Retinal pigment epithelial cell (primary cell): ENCODE measurements at regions not wholly inside any gene's neighbourhood (a gene's known extent, or its start where the extent isn't known, plus 50 kb on each side); places are given as distances from the start of the nearest gene placed in this dataset.

Experiments
- DNase-seq: peaks from one replicate; pipeline ENCODE4 v3.0.0-alpha.2; 2010; ENCODE audit warnings: low read depth
- H3K4me3 ChIP-seq: 2 replicates; pipeline ENCODE4 v1.5.1; 2011; ENCODE audit warnings: mild to moderate bottlenecking, low read length, control low read depth, moderate library complexity
- TF ChIP-seq, protein P1 (sequence below): conservative IDR thresholded peaks from 2 replicates; pipeline ENCODE4 v1.5.1; 2011; ENCODE audit warnings: low read depth, low read length, control low read depth, inconsistent platforms

DNA sequence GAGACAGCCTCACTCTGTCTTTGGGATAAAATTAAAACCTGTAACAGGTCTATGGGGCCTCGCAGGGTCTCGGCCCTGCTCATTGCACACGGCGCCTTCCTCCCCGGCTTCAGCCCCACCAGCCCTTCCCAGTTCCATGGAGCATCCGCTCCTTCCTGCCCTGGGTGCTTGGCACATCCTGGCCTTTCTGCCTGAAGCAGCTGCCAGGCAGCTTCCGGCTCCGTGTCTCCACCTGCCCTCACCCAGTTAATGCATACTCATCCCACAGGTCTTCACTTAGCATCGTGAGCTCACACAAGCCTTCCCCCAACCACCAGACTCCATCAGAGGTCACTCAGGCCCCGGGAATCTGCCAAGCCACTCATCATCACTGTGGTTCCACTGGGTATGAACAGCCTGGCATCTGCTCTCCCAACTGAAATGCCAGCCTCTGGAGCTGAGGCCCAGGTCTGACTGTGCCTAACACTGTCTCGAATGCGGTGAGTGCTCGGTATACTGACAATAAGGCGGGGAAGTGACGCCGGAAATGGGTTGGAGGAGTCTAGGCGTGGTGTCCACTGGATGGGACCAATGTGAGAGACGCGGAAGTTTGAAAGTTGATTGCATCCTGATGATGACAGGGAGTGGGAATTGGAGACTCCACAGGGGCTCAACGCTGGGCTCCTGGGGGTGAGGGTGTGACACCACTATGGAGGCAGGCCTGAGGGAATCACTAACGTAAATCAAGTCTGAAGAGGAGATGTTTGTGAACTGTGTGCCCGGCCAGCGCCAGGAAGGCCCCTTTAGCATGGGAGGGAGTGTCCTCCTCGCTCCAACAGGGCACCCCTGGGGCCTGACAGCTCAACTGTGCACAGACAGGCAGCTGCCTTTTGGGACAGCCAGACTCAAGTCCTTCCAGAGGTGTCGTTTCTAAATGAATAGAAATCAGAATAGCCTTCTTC lies 245.8 kb downstream of the TTLL2 start:
- no peak for DNase-seq
- TF ChIP-seq, protein P1, sequence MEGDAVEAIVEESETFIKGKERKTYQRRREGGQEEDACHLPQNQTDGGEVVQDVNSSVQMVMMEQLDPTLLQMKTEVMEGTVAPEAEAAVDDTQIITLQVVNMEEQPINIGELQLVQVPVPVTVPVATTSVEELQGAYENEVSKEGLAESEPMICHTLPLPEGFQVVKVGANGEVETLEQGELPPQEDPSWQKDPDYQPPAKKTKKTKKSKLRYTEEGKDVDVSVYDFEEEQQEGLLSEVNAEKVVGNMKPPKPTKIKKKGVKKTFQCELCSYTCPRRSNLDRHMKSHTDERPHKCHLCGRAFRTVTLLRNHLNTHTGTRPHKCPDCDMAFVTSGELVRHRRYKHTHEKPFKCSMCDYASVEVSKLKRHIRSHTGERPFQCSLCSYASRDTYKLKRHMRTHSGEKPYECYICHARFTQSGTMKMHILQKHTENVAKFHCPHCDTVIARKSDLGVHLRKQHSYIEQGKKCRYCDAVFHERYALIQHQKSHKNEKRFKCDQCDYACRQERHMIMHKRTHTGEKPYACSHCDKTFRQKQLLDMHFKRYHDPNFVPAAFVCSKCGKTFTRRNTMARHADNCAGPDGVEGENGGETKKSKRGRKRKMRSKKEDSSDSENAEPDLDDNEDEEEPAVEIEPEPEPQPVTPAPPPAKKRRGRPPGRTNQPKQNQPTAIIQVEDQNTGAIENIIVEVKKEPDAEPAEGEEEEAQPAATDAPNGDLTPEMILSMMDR: no peak
- no peak overlapping the region for H3K4me3 ChIP-seq

- TF ChIP-seq, protein P1: no peak
- H3K4me3 ChIP-seq: no peak overlapping the region
- DNase-seq: no peak
Measured at GRCh38 chr6:167571550-167571949, 246.7 kb downstream of the TTLL2 start.

DNA sequence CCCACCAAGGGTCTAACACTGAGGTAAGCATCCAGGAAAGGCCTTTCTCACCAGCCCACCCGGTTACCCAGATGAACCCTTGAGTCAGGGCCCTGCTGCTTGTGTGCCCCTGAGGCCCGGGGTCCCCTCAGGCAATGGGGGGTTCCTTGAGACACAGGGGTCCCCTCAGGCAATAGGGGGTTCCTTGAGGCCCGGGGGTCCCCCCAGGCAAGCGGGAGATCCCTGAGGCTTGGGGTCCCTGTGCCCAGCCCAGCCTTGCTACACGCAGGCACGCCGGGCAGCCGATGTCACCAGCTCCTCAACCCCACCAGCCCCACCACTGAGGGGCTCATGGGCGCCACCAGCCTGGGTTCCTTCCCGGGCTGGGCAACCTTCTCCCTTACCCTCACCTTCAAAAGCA lies 247.2 kb downstream of the TTLL2 start:
- TF ChIP-seq, protein P1: no peak
- no peak overlapping the region for H3K4me3 ChIP-seq
- no peak for DNase-seq

- TF ChIP-seq, protein P1: no peak
- no peak for DNase-seq
- H3K4me3 ChIP-seq: no peak overlapping the region
Measured at GRCh38 chr6:167572841-167573271, 248.0 kb downstream of the TTLL2 start.

DNA sequence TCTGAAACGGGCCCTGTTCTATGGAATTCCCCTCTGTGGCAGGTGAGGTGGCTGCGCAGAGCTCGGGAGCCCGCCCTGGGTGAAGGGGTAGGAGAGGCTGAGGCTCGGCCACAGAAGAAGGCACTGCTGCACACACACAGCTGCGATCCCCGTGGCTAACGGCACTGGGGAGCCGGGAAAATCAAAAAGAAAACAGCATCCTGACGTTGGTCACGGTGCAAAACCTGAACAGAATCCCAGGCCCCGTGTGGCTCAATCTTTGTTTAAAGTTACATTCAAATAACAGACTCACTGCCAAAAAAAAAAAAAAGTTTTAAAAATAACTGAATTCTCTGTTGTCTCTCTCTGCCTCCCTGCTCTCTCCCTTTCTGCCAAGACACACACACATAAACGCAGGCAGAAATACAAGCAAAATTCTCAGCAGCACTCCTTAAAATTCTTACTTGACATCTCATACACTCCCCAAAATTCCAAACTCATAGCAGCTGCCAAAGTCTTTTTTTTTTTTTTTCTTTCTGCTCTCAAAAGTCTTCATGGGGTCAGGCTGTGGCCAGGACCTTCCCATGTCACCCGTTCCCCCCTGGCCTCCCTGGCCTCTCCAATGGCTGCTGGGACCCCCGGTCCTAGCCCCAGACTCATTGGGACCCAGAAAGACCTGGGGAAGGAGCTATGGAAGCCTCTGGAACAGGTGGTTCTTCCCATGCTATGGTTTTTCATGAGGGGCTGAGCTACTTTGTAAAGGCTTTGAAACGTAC lies 248.8 kb downstream of the TTLL2 start:
- no peak for DNase-seq
- TF ChIP-seq, protein P1: no peak
- no peak overlapping the region for H3K4me3 ChIP-seq

- TF ChIP-seq, protein P1: no peak
- H3K4me3 ChIP-seq: no peak overlapping the region
- DNase-seq: no peak
Measured at GRCh38 chr6:167574431-167575151, 249.7 kb downstream of the TTLL2 start.
